H9 (cell line): ENCODE measurements at regions not wholly inside any gene's neighbourhood (a gene's known extent, or its start where the extent isn't known, plus 50 kb on each side); places are given as distances from the start of the nearest gene placed in this dataset.

Experiments
- DNase-seq: peaks from one replicate; pipeline ENCODE4 v3.0.0-alpha.2; 2017
- H2AFZ ChIP-seq: one replicate; pipeline ENCODE4 v1.6.1; 2013; ENCODE audit warnings: mild to moderate bottlenecking, low read length, control low read depth, moderate library complexity
- H2AK5ac ChIP-seq: 2 replicates; pipeline ENCODE4 v1.6.1; 2013; ENCODE audit warnings: low read length, control low read depth, mixed read lengths; ENCODE audit not compliant: insufficient read length
- H2BK120ac ChIP-seq: one replicate; pipeline ENCODE4 v1.6.1; 2013; ENCODE audit warnings: low read depth, mild to moderate bottlenecking, low read length, control low read depth, inconsistent platforms; ENCODE audit not compliant: poor library complexity, severe bottlenecking
- H2BK12ac ChIP-seq: 2 replicates; pipeline ENCODE4 v1.6.1; 2013; ENCODE audit warnings: low read length, control low read depth, mixed read lengths, low read depth; ENCODE audit not compliant: insufficient read length
- H2BK15ac ChIP-seq: 2 replicates; pipeline ENCODE4 v1.6.1; 2013; ENCODE audit warnings: low read depth, low read length, control low read depth
- H2BK20ac ChIP-seq: one replicate; pipeline ENCODE4 v1.6.1; 2013; ENCODE audit warnings: low read depth, mild to moderate bottlenecking, low read length, control low read depth, inconsistent platforms; ENCODE audit not compliant: poor library complexity, severe bottlenecking
- H2BK5ac ChIP-seq: 2 replicates; pipeline ENCODE4 v1.6.1; 2013; ENCODE audit warnings: low read length, control low read depth, mixed read lengths; ENCODE audit not compliant: insufficient read length
- H3K14ac ChIP-seq: 2 replicates; pipeline ENCODE4 v1.6.1; 2013; ENCODE audit warnings: low read length, control low read depth; ENCODE audit not compliant: insufficient read depth
- H3K18ac ChIP-seq: 2 replicates; pipeline ENCODE4 v1.6.1; 2013; ENCODE audit warnings: low read depth, mild to moderate bottlenecking, mixed read lengths, low read length, control low read depth; ENCODE audit not compliant: insufficient read length
- H3K23ac ChIP-seq: 2 replicates; pipeline ENCODE4 v1.6.1; 2013; ENCODE audit warnings: low read length, control low read depth, mixed read lengths, low read depth; ENCODE audit not compliant: insufficient read length
- H3K23me2 ChIP-seq: 2 replicates; pipeline ENCODE4 v1.6.1; 2013; ENCODE audit warnings: low read depth, mild to moderate bottlenecking, mixed read lengths, low read length, control low read depth; ENCODE audit not compliant: insufficient read length, poor library complexity, severe bottlenecking
- H3K27ac ChIP-seq: 2 replicates; pipeline ENCODE4 v1.5.1; 2013; ENCODE audit warnings: low read length, control low read depth, mixed read lengths, low read depth; ENCODE audit not compliant: insufficient read length
- H3K27me3 ChIP-seq: 2 replicates; pipeline ENCODE4 v1.6.1; 2013; ENCODE audit warnings: low read length, control low read depth, inconsistent platforms; ENCODE audit not compliant: insufficient read depth
- H3K4ac ChIP-seq: 2 replicates; pipeline ENCODE4 v1.6.1; 2013; ENCODE audit warnings: low read depth, mild to moderate bottlenecking, control low read depth, inconsistent platforms, low read length, moderate library complexity
- H3K4me1 ChIP-seq: 2 replicates; pipeline ENCODE4 v1.6.1; 2013; ENCODE audit warnings: low read length, control low read depth, inconsistent platforms; ENCODE audit not compliant: insufficient read depth
- H3K4me2 ChIP-seq: 2 replicates; pipeline ENCODE4 v1.6.1; 2013; ENCODE audit warnings: low read length, control low read depth, mixed read lengths; ENCODE audit not compliant: insufficient read length, insufficient read depth
- H3K56ac ChIP-seq: 2 replicates; pipeline ENCODE4 v1.6.1; 2013; ENCODE audit warnings: low read depth, mild to moderate bottlenecking, mixed read lengths, low read length, control low read depth; ENCODE audit not compliant: insufficient read length
- H3K79me1 ChIP-seq: 2 replicates; pipeline ENCODE4 v1.6.1; 2013; ENCODE audit warnings: low read depth, mild to moderate bottlenecking, moderate library complexity, low read length, control low read depth, inconsistent platforms; ENCODE audit not compliant: insufficient read depth, poor library complexity, severe bottlenecking
- H3K79me2 ChIP-seq: 2 replicates; pipeline ENCODE4 v1.6.1; 2013; ENCODE audit warnings: low read length, control low read depth, inconsistent platforms; ENCODE audit not compliant: insufficient read depth
- H3K9ac ChIP-seq: 2 replicates; pipeline ENCODE4 v1.6.1; 2013; ENCODE audit warnings: low read length, control low read depth, mixed read lengths; ENCODE audit not compliant: insufficient read length; ENCODE audit errors: extremely low read depth
- H3K9me3 ChIP-seq: one replicate; pipeline ENCODE4 v1.6.1; 2013; ENCODE audit warnings: low read depth, low read length, inconsistent platforms; ENCODE audit not compliant: control insufficient read depth
- H3T11ph ChIP-seq: one replicate; pipeline ENCODE4 v1.6.1; 2013; ENCODE audit warnings: mild to moderate bottlenecking, low read length, control low read depth, inconsistent platforms
- H4K20me1 ChIP-seq: one replicate; pipeline ENCODE4 v1.6.1; 2013; ENCODE audit not compliant: control insufficient read depth, insufficient read length, insufficient read depth
- H4K5ac ChIP-seq: 2 replicates; pipeline ENCODE4 v1.6.1; 2013; ENCODE audit warnings: low read depth, mild to moderate bottlenecking, mixed read lengths, low read length, control low read depth; ENCODE audit not compliant: insufficient read length
- H4K8ac ChIP-seq: replicated peaks from 2 replicates; pipeline ENCODE4 v1.6.1; 2013; ENCODE audit warnings: low read length, control low read depth, mixed read lengths, low read depth; ENCODE audit not compliant: insufficient read length
- H4K91ac ChIP-seq: 2 replicates; pipeline ENCODE4 v1.6.1; 2013; ENCODE audit warnings: low read depth, mild to moderate bottlenecking, moderate library complexity, mixed read lengths, low read length, control low read depth; ENCODE audit not compliant: insufficient read length
- H3K27ac Mint-ChIP-seq, 3 experiments: 2 replicates in 2 of 3; 3 replicates in 1 of 3; pipeline ENCODE4 v1.8.0; 2020 to 2021; ENCODE audit warnings: mixed read lengths in 3 of 3, mild to moderate bottlenecking in 1 of 3, moderate library complexity in 1 of 3
- H3K27me3 Mint-ChIP-seq: 2 replicates; pipeline ENCODE4 v1.8.0; 2021; ENCODE audit warnings: low read depth, mild to moderate bottlenecking, moderate library complexity, mixed read lengths
- H3K36me3 Mint-ChIP-seq, 3 experiments: 2 replicates in 2 of 3; 3 replicates in 1 of 3; pipeline ENCODE4 v1.8.0; 2020 to 2021; ENCODE audit warnings: low read depth in 3 of 3, mixed read lengths in 3 of 3; ENCODE audit not compliant: insufficient read depth in 1 of 3
- H3K4me1 Mint-ChIP-seq, 2 experiments: 2 replicates each; pipeline ENCODE4 v1.8.0; 2020; ENCODE audit warnings: mixed read lengths in 2 of 2
- H3K4me3 Mint-ChIP-seq, 2 experiments: 2 replicates in 1 of 2; 3 replicates in 1 of 2; pipeline ENCODE4 v1.8.0; 2020 to 2021; ENCODE audit warnings: mild to moderate bottlenecking in 2 of 2, mixed read lengths in 2 of 2, moderate library complexity in 1 of 2
- H3K9me3 Mint-ChIP-seq, 2 experiments: 2 replicates in 1 of 2; 3 replicates in 1 of 2; pipeline ENCODE4 v1.8.0; 2020; ENCODE audit warnings: mild to moderate bottlenecking in 2 of 2, mixed read lengths in 2 of 2, moderate library complexity in 1 of 2
- CTCF ChIP-seq: fragments of 200-600 bp; sonication (generic); conservative IDR thresholded peaks from 3 replicates; pipeline ENCODE4 v1.8.0; 2021; ENCODE audit warnings: antibody characterized with exemption, mild to moderate bottlenecking
- WGBS: extraction: QIAGEN DNeasy Blood & Tissue Kit; methylation state at CpG from one replicate; pipeline ENCODE4 v1.1.7; 2013; ENCODE audit warnings: missing lambda C conversion rate, low lambda C conversion rate, mixed read lengths; ENCODE audit not compliant: insufficient read length; ENCODE audit errors: extremely low coverage; 5-methylcytosine and 5-hydroxymethylcytosine counted together

DNA sequence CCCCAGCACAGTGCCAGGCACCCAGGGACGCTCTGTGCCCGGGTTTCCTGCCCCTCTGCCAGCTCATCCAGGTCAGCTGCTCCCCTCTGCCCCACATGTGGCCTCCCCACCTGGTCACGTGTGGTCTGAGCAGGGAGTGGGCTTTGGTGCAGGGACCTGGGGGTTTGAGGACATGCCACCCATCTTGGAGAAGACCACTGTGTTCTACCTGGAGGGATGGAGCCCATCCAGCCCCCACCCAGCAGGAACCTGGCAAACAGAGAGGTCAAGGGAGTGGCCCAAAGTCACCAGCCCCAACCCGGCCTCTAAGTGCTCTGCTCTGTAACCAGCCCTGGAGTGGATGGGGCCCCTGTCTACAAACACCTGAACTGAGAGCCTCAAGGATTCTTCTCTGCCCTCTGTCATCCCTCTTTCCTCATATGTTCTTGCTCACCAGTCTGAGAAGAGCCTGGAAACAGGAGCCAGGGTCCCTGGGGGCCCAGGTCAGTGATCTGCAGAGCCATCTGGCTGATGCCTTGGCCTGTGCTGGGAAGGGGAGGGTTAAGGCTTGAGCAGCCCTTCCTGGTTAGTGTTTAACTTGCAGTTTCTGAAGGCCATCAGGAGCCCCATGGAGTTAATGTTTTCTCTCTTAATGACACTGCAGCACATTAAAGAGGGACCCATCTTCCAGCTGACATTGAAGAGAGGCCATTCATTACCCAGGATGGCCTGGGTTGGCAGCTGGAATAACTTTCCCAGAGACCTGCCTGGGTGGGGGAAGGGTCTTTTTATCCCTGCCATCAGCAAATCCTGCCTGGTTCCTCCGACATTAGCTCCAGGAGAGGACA lies 235.4 kb downstream of the PTPRU start:
- Histone ChIP-seq H3K27ac (no peak overlapping the region), H3K79me1 (no peaks in the 10 kb centered on the region), H2BK20ac (no peak overlapping the region), H3K4me1 (no peaks in the 10 kb centered on the region), H3K18ac (no peak overlapping the region), H3K56ac (no peak overlapping the region), H3K27me3 (no peaks in the 10 kb centered on the region; the same call in 1 of the 2 replicates), H4K91ac (no peak overlapping the region), H3K9ac (no peak overlapping the region), H2BK12ac (no peak overlapping the region), H4K8ac (no peak overlapping the region), H3K4ac (no peak overlapping the region), H3K4me2 (no peak overlapping the region), H3K79me2 (no peaks in the 10 kb centered on the region), H2BK15ac (no peak overlapping the region), H3K23me2 (no peaks in the 10 kb centered on the region), H2AK5ac (no peak overlapping the region), H2AFZ (no peak overlapping the region), H4K5ac (no peak overlapping the region), H3K14ac (no peak overlapping the region), H4K20me1 (no peaks in the 10 kb centered on the region), H3K9me3 (no peaks in the 10 kb centered on the region), H3K23ac (no peak overlapping the region), H2BK5ac (no peak overlapping the region), H3T11ph (no peak overlapping the region), H2BK120ac (no peak overlapping the region)
- Mint-ChIP-seq H3K9me3 (peaks cover under 1 to 3% of the 10 kb centered on the region in 2 experiments; a peak in 2 of 5 replicates), H3K4me1 (peaks cover 37% of the 10 kb centered on the region in 2 experiments), H3K27me3 (peaks cover 9% of the 10 kb centered on the region), H3K4me3 (no peak overlapping the region; a peak in 1 of 5 replicates), H3K27ac (no peak overlapping the region; a peak in 1 of 7 replicates), H3K36me3 (peaks cover 0 to 3% (median 0%) of the 10 kb centered on the region in 3 experiments; a peak in 1 of 7 replicates)
- DNase-seq = peak; percentile 41
- no CpG with 5 or more reads among the region's 5 CpGs for WGBS
- TF ChIP-seq CTCF = no peak
